ENCODE measurements at regions not wholly inside any gene's neighbourhood (a gene's known extent, or its start where the extent isn't known, plus 50 kb on each side); places are given as distances from the start of the nearest gene placed in this dataset.

DNA sequence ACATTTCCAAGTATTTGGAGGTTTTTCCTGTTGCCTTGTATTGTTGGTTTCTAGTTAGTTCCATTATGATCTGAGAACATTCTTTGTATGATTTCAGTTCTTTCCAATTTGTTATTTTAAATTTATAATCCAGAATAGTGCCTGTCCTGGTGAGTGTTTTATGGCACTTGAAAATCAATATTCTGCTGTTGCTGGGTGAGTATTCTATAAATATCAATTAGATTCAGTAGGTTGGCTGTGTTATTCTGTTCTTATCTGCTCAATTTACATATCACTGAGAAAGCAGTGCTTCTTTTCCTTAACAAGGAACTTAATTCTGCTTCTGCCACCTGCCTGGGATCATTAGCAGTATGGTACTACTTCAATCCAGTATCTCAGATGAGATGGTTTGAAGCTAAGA is 123.5 kb downstream of the SNX19 start:
- H3K4me1 Mint-ChIP-seq (ENCODE audit: low read depth), result no peaks in the 10 kb centered on the region
- DNase-seq, result no peak
- no peak overlapping the region for H3K4me3 Mint-ChIP-seq
- H3K9me3 Mint-ChIP-seq, result peaks cover 12% of the 10 kb centered on the region
- no peak for ATAC-seq
- no peaks in the 10 kb centered on the region for H3K36me3 Mint-ChIP-seq (ENCODE audit: insufficient read depth)
- H3K27me3 Mint-ChIP-seq (ENCODE audit: low read depth), result peaks cover 10% of the 10 kb centered on the region

DNA sequence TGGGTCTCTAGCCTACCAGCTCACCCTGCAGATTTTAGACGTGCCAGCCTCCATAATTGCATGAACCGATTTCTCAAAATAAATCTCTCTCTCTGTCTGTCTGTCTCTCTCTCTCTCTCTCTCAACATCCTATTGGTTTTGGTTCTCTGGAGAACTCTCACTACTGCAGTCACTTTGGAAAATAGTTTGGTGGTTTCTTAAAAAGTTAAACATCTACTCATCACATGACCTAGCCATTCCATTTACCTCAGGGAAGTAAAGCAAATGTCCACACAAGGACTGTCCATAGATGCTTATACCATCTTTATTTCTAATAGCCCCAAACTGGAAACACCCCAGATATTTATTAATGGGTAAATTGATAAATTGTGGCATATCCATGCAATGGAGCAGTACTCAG is 119.5 kb downstream of the SNX19 start:
- Mint-ChIP-seq H3K36me3 (ENCODE audit: insufficient read depth) (no peaks in the 10 kb centered on the region), H3K9me3 (peaks cover 7% of the 10 kb centered on the region), H3K4me3 (no peak overlapping the region), H3K4me1 (ENCODE audit: low read depth) (no peaks in the 10 kb centered on the region), H3K27me3 (ENCODE audit: low read depth) (peaks cover 11% of the 10 kb centered on the region)
- DNase-seq (no peak), ATAC-seq (no peak)

DNA sequence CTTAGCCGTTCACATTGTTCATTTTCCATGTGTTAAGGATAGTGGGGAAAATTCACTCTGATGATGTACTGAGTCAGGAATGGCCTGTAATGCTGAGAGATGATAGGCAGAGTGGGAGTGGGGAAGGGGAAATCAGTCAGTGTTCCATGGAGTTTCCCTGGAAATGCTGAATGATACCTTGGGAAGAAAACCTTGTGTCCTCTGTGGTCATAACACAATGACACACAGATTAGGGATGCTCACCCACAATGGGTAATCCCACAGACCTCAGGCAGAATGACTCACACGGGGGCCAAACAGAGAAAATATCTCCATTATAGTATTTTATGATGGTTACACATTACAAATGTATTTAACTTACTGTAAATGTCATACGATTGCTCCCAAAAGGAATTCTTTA is 118.0 kb downstream of the SNX19 start:
- no peaks in the 10 kb centered on the region for H3K36me3 Mint-ChIP-seq (ENCODE audit: insufficient read depth)
- peaks cover 5% of the 10 kb centered on the region for H3K27me3 Mint-ChIP-seq (ENCODE audit: low read depth)
- H3K4me3 Mint-ChIP-seq, result no peak overlapping the region
- DNase-seq (no peak), ATAC-seq (no peak)
- peaks cover 7% of the 10 kb centered on the region for H3K9me3 Mint-ChIP-seq
- H3K4me1 Mint-ChIP-seq (ENCODE audit: low read depth), result no peaks in the 10 kb centered on the region

DNA sequence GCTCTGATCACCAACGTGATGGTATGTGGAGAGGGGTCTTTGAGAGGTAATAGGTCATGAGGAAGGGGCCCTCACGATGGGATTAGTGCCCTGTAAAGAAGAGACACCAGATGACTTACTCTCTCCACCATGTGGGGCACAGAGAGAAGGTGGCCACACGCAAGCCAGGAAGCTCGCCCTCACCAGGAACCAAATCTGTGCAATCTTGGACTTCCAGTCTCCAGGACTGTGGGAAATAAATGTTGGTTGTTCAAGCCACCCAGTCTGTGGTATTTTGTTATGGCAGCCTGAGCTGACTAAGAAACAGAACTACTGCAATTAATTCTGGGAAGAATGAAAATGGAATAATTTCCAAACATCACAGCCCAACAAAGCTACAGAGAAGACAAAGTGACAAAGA is 117.5 kb downstream of the SNX19 start:
- no peaks in the 10 kb centered on the region for H3K36me3 Mint-ChIP-seq (ENCODE audit: insufficient read depth)
- DNase-seq (no peak), ATAC-seq (no peak)
- no peak overlapping the region for H3K4me3 Mint-ChIP-seq
- peaks cover 7% of the 10 kb centered on the region for H3K27me3 Mint-ChIP-seq (ENCODE audit: low read depth)
- peaks cover 7% of the 10 kb centered on the region for H3K9me3 Mint-ChIP-seq
- no peaks in the 10 kb centered on the region for H3K4me1 Mint-ChIP-seq (ENCODE audit: low read depth)

DNA sequence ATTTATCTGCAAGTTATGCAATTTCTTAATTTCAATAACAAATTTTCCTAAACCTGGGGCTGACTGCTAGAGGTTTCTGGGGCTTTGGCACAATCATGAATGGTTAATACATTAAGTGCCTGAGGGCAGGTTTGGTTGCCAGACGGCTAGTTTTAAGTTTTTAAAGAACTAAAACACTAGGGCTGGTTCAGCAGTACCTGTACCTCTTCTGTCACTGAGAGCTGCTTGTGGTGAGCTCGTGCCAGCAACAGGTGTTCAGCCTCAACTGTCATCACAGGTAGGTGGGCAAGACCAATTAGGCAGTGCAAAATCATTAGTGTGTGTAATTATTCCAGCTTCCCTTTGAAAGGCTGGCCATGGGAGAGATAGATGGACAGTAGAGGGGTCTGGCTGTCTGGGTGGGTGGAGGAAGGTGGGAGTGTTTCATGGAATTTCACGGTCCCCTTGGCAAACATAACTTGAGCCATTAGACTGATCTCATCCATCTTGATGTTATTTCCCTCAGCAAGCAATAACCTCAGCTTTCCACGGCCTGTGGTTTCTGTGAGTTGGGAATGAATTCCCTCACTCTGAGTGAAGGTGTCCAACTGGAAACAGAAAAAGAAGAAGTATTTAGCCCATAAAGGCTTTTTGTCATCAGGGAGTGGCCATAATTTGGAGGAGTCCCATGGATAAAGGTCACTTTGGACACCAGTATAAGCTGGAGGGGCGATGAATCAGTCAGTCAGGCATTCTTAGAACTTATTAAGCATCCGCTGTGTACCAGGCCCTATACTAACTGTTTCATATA is 114.8 kb downstream of the SNX19 start:
- Mint-ChIP-seq H3K4me1 (ENCODE audit: low read depth) (no peaks in the 10 kb centered on the region), H3K36me3 (ENCODE audit: insufficient read depth) (no peaks in the 10 kb centered on the region), H3K9me3 (peaks cover 7% of the 10 kb centered on the region), H3K27me3 (ENCODE audit: low read depth) (peaks cover 4% of the 10 kb centered on the region), H3K4me3 (no peak overlapping the region)
- ATAC-seq (no peak), DNase-seq (no peak)

DNA sequence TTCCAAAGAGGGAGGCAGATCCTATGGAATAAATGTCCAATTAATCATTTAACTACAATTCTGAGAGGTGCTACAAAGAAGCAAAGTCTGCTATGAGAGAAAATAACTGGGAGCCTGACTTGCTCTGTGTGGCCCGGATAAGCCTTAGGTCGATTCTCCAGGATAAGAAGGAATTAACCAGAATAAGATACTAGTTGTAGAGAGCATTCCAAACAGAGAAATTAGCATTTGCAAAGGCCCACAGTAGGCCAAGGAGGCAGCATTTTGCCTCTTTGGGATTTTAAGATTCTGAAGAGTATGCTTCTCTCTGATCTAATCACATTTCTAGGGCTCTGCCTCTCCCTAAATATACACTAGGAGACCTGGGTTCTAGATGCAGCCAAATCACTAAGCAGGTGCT is 113.7 kb downstream of the SNX19 start:
- ATAC-seq (no peak), DNase-seq (no peak)
- H3K4me1 Mint-ChIP-seq (ENCODE audit: low read depth), result no peaks in the 10 kb centered on the region
- peaks cover 4% of the 10 kb centered on the region for H3K27me3 Mint-ChIP-seq (ENCODE audit: low read depth)
- no peaks in the 10 kb centered on the region for H3K36me3 Mint-ChIP-seq (ENCODE audit: insufficient read depth)
- no peak overlapping the region for H3K4me3 Mint-ChIP-seq
- peaks cover 4% of the 10 kb centered on the region for H3K9me3 Mint-ChIP-seq

DNA sequence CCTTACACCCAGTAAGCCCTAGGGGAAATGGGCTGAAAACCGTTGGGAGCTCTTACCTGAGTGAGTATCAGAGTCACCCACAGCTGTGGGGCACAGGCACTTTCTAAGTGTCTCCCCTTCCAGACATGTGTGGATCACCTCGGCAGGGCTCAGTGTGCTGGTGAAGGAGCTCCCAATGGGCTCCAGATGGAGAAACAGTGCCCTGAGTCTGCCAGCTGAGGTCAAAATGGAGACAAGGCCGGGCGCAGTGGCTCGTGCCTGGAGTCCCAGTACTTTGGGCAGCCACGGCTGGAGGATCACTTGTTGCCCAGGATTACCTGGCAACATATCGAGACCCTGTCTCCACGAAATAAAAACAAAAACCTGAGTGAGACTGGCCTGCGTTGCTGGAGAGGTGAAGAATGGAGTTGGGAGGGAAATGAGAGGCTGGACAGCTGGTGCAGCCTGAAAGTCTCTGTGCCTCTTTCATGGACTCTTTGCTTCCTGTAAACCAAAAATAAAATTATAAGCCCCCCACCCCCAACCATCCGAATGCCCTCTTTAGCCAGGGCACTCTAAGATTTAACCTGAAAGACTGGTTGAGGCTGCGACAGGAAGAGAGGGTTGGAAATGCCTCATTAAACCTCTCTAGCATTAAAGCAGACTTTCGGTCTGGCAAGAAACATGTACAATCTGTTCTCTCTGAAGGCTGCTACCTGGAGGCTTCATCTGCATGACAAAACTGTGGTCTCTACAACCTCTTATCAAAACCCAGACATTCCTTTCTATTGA is 111.8 kb downstream of the SNX19 start:
- DNase-seq (no peak), ATAC-seq (no peak)
- H3K36me3 Mint-ChIP-seq (ENCODE audit: insufficient read depth), result no peaks in the 10 kb centered on the region
- peaks cover 4% of the 10 kb centered on the region for H3K9me3 Mint-ChIP-seq
- no peaks in the 10 kb centered on the region for H3K4me1 Mint-ChIP-seq (ENCODE audit: low read depth)
- peaks cover 4% of the 10 kb centered on the region for H3K27me3 Mint-ChIP-seq (ENCODE audit: low read depth)
- no peak overlapping the region for H3K4me3 Mint-ChIP-seq

DNA sequence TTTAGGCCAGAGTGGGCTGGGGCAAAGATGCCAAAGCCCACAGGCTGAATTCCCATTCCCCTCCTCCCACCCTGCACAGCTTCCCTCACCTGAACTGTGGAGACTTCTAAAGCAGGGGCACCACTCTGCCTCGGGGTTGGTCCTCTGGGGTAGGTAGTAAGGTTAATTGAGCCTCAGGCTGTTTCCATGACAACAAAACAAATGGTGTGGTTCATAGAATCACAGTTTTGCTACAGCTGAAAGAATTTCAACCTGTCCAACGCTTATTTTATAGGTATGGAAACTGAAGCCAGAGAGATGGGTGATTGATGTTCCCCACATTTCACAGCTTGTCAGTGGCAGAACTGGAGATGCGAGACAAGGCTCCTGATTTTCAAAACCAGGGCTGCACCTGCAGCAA is 109.5 kb downstream of the SNX19 start:
- H3K4me1 Mint-ChIP-seq (ENCODE audit: low read depth), result no peaks in the 10 kb centered on the region
- H3K4me3 Mint-ChIP-seq, result no peak overlapping the region
- ATAC-seq (no peak), DNase-seq (no peak)
- no peaks in the 10 kb centered on the region for H3K36me3 Mint-ChIP-seq (ENCODE audit: insufficient read depth)
- peaks cover 1% of the 10 kb centered on the region for H3K27me3 Mint-ChIP-seq (ENCODE audit: low read depth)
- no peaks in the 10 kb centered on the region for H3K9me3 Mint-ChIP-seq

DNA sequence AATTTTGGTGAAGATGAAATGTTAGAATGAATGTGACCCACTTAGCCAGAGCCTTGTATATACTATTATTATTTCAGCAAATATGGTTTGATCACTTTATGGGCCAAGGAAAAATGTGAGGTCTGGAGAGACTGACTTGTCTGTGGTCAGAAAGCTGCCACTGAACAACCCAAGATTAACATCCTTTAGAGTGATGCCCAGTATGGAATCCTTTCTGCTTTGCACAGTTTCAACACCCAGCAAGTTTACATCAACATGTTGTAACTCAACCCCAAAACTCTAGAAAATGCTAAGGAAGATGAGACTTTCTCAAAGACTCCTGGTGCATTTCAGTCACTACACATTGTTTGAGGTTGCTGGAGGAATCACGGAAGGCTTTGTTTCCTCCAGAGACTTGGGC is 107.7 kb downstream of the SNX19 start:
- H3K9me3 Mint-ChIP-seq, result no peaks in the 10 kb centered on the region
- H3K36me3 Mint-ChIP-seq (ENCODE audit: insufficient read depth), result no peaks in the 10 kb centered on the region
- no peak overlapping the region for H3K4me3 Mint-ChIP-seq
- DNase-seq (no peak), ATAC-seq (no peak)
- peaks cover 5% of the 10 kb centered on the region for H3K27me3 Mint-ChIP-seq (ENCODE audit: low read depth)
- H3K4me1 Mint-ChIP-seq (ENCODE audit: low read depth), result no peaks in the 10 kb centered on the region

DNA sequence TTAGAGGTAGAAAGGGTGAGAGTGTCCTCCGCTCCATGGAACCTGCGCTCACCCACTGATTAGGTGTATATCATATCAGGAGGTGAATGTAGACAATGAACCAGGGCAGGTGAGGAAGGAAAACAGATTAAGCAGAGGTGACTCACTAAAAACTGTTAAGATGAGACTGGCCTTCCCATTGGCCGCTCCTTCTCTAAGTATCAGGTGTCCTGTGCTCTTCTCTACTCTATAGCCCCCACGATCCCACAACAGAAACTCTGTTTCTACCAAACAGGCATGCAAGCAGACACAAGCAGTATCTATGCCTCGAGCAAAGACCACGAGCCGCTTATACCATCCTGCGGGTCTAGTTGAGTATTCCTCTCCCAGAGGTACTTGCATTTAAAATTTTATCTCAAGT is 103.1 kb downstream of the SNX19 start:
- no peaks in the 10 kb centered on the region for H3K36me3 Mint-ChIP-seq (ENCODE audit: insufficient read depth)
- no peaks in the 10 kb centered on the region for H3K9me3 Mint-ChIP-seq
- H3K4me3 Mint-ChIP-seq, result no peak overlapping the region
- no peaks in the 10 kb centered on the region for H3K4me1 Mint-ChIP-seq (ENCODE audit: low read depth)
- ATAC-seq (no peak), DNase-seq (no peak)
- peaks cover 11% of the 10 kb centered on the region for H3K27me3 Mint-ChIP-seq (ENCODE audit: low read depth)

DNA sequence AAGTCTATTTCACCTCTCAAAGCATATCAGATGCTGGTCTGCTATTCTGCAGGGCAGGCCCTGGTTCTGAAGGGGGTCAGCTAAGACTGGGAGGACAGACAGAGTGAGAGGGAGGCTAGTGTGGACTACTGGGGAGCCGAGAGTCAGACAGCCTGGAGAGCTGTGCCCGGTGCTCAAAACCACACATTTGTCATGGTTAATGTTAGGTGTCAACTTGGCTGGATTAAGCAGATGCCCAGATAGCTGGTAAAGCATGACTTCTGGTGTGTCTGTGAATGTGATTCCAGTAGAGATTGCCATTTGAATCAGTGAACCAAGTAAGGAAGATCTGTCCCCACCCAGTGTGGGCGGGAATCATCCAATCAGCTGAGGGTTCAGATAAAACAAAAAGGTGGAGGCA is 102.6 kb downstream of the SNX19 start:
- ATAC-seq, result no peak
- Mint-ChIP-seq H3K36me3 (ENCODE audit: insufficient read depth) (no peaks in the 10 kb centered on the region), H3K4me3 (no peak overlapping the region)

DNA sequence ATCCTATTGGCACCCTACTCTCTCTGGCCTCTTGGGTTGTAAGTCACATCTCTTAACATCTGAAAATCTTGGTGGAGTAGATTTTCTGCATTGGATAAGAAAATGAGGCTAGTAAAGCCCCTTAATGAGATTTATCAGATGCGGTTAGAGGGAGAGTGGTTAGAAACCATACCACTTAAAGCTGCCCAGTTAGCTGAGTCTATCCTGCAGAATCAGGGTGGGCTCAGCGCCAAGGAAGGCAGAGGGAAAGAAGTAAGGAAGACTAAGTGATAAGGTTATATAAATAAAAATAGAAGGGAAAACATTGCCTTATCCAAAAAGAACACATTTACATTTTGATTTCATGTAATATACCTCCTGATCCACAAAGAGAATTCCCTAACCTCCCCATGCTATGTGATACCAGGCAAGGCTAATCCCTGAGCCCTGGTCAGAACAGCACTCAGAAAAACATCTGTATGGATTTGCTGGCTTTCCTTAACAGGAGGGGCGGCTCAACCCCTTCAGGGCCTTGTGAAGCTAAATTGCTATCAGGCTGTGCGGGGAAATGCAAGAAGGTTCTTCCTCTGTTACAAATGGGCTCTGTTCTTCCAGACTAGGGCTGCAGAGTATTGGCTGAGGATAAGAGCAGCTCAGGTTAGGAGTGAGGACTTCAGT is 101.7 kb downstream of the SNX19 start:
- Mint-ChIP-seq H3K4me3 (no peak overlapping the region), H3K27me3 (ENCODE audit: low read depth) (peaks cover 11% of the 10 kb centered on the region), H3K36me3 (ENCODE audit: insufficient read depth) (no peaks in the 10 kb centered on the region), H3K4me1 (ENCODE audit: low read depth) (no peaks in the 10 kb centered on the region), H3K9me3 (no peaks in the 10 kb centered on the region)
- DNase-seq (no peak), ATAC-seq (no peak)

More for the DNA sequence above, 102.6 kb downstream of the SNX19 start:
- DNase-seq, result no peak
- no peaks in the 10 kb centered on the region for H3K4me1 Mint-ChIP-seq (ENCODE audit: low read depth)
- H3K9me3 Mint-ChIP-seq, result no peaks in the 10 kb centered on the region
- peaks cover 11% of the 10 kb centered on the region for H3K27me3 Mint-ChIP-seq (ENCODE audit: low read depth)

DNA sequence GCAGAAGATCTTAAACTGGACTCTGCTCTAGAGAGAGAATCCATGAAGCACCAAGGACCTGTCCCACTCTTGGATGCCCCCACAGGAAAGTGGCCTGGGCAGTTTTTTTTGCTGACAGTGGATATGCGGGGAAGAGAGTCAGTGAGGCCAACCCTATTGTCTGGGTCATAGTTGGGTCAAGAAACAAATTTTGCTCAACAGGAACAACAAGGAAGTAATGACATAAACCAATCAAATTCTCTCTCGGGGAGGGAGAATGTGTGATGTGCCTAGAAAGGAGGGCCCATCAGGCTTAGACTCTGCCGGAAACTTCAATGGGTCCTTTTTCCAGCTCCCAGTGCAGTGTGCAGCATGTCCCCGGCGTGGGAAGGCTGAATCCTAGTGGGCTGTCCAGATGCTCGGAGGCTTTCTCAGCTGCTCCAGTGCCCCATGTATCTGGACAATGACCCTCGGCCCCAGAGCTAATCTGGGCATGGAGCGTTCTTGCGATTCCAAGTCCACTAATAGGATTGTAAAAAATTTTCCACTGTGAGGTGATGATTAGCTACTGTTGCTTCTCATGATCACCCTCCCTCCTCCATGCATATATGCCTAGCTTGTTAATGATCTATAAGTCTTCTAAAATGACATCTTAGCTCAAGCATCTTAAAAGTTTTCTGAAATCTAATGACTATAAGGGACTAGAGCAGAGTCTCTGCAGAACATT is 101.0 kb downstream of the SNX19 start:
- DNase-seq (no peak), ATAC-seq (no peak)
- H3K4me1 Mint-ChIP-seq (ENCODE audit: low read depth), result no peaks in the 10 kb centered on the region
- peaks cover 11% of the 10 kb centered on the region for H3K27me3 Mint-ChIP-seq (ENCODE audit: low read depth)
- H3K36me3 Mint-ChIP-seq (ENCODE audit: insufficient read depth), result no peaks in the 10 kb centered on the region
- H3K4me3 Mint-ChIP-seq, result no peak overlapping the region
- no peaks in the 10 kb centered on the region for H3K9me3 Mint-ChIP-seq

DNA sequence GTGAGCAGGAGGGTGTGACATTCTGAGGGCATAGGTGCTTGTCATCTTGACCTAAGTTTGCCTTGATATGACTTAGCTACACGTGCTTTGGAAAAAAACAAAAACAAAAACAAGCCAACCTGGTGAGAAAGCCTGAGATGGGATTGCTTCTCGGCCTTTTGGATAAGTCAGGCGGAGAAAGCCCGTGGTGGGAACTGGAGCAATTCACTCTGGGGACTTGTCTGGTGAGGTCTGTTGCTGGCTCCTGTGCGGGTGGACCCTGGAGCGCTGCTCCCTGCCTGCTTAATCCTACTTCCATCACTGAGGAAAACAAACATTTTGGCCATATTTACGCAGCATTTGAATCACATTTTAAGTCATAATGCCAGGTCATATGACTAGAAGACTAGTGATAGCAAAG is 100.3 kb downstream of the SNX19 start:
- Mint-ChIP-seq H3K4me1 (ENCODE audit: low read depth) (no peaks in the 10 kb centered on the region), H3K4me3 (no peak overlapping the region), H3K36me3 (ENCODE audit: insufficient read depth) (no peaks in the 10 kb centered on the region), H3K9me3 (no peaks in the 10 kb centered on the region), H3K27me3 (ENCODE audit: low read depth) (peaks cover 11% of the 10 kb centered on the region)
- DNase-seq, result no peak
- no peak for ATAC-seq
